GM18519 (cell line): ENCODE measurements at regions not wholly inside any gene's neighbourhood (a gene's known extent, or its start where the extent isn't known, plus 50 kb on each side); places are given as distances from the start of the nearest gene placed in this dataset.
A peak's percentile ranks its signal among the peaks of the same experiment; 100 is the strongest.

Experiments
- ATAC-seq: cut with Tn5 transposase; IDR thresholded peaks from one replicate; pipeline ENCODE4 v1.9.1; 2021; ENCODE audit warnings: mild to moderate bottlenecking, moderate library complexity; ENCODE audit not compliant: unreplicated experiment, low FRiP score

- no peak for ATAC-seq
These were observed 54.3 kb downstream of the TMEM215 start for GRCh38 chr9:32837551-32838058.

- ATAC-seq = no peak
These were observed 55.9 kb downstream of the TMEM215 start for GRCh38 chr9:32839013-32839885.

GRCh38 chr9:32841314-32841713 lies 58.0 kb downstream of the TMEM215 start:
- no peak for ATAC-seq

GRCh38 chr9:32843295-32843694 lies 60.0 kb downstream of the TMEM215 start:
- no peak for ATAC-seq

- no peak for ATAC-seq
These were observed 60.9 kb downstream of the TMEM215 start for GRCh38 chr9:32844259-32844658.

- no peak for ATAC-seq
These were observed 70.9 kb downstream of the TMEM215 start for GRCh38 chr9:32854271-32854670.

- ATAC-seq = no peak
These were observed 72.4 kb downstream of the TMEM215 start for GRCh38 chr9:32855752-32856151.

GRCh38 chr9:32863291-32863690 lies 80.0 kb downstream of the TMEM215 start:
- ATAC-seq = no peak

- ATAC-seq = no peak
These were observed 81.6 kb downstream of the TMEM215 start for GRCh38 chr9:32864971-32865370.

- no peak for ATAC-seq
These were observed 82.9 kb downstream of the TMEM215 start for GRCh38 chr9:32866273-32866672.

- ATAC-seq = no peak
These were observed 83.7 kb downstream of the TMEM215 start for GRCh38 chr9:32867026-32867425.

GRCh38 chr9:32867601-32868204 lies 84.4 kb downstream of the TMEM215 start:
- ATAC-seq = no peak

GRCh38 chr9:32869404-32869803 lies 86.1 kb downstream of the TMEM215 start:
- no peak for ATAC-seq

- ATAC-seq = no peak
These were observed 89.8 kb downstream of the TMEM215 start for GRCh38 chr9:32873131-32873530.

- ATAC-seq = no peak
These were observed 90.2 kb downstream of the TMEM215 start for GRCh38 chr9:32873553-32873952.

GRCh38 chr9:32875242-32875641 lies 91.9 kb downstream of the TMEM215 start:
- no peak for ATAC-seq

GRCh38 chr9:32875748-32876147 lies 92.4 kb downstream of the TMEM215 start:
- ATAC-seq = no peak

GRCh38 chr9:32877103-32877502 lies 93.8 kb downstream of the TMEM215 start:
- ATAC-seq = no peak

GRCh38 chr9:32877639-32878217 lies 94.4 kb downstream of the TMEM215 start:
- peak; percentile 43 for ATAC-seq

- ATAC-seq = no peak
These were observed 96.0 kb downstream of the TMEM215 start for GRCh38 chr9:32879335-32879734.

GRCh38 chr9:32881948-32882347 lies 98.6 kb downstream of the TMEM215 start:
- no peak for ATAC-seq
